Mesendoderm (in vitro differentiated cells): ENCODE measurements at regions not wholly inside any gene's neighbourhood (a gene's known extent, or its start where the extent isn't known, plus 50 kb on each side); places are given as distances from the start of the nearest gene placed in this dataset.
A peak's percentile ranks its signal among the peaks of the same experiment; 100 is the strongest.

Experiments used
- DNase-seq: peaks from one replicate; pipeline ENCODE4 v3.0.0; 2013
- H2AK5ac ChIP-seq: 2 replicates; pipeline ENCODE4 v1.6.1; 2013; ENCODE audit warnings: low read length, inconsistent platforms
- H2BK120ac ChIP-seq: 2 replicates; pipeline ENCODE4 v1.6.1; 2013; ENCODE audit warnings: low read depth, mild to moderate bottlenecking, low read length, moderate library complexity, mixed read lengths
- H2BK15ac ChIP-seq: replicated peaks from 2 replicates; pipeline ENCODE4 v1.6.1; 2013; ENCODE audit warnings: low read depth, mild to moderate bottlenecking, moderate library complexity
- H2BK5ac ChIP-seq: 2 replicates; pipeline ENCODE4 v1.6.1; 2013; ENCODE audit warnings: low read length, inconsistent platforms
- H3K18ac ChIP-seq: 2 replicates; pipeline ENCODE4 v1.6.1; 2013; ENCODE audit warnings: mild to moderate bottlenecking, low read length, mixed read lengths
- H3K23ac ChIP-seq: one replicate; pipeline ENCODE4 v1.6.1; 2013; ENCODE audit warnings: low read length
- H3K27ac ChIP-seq: 2 replicates; pipeline ENCODE4 v1.5.1; 2013; ENCODE audit warnings: low read depth, mild to moderate bottlenecking, inconsistent platforms, low read length, moderate library complexity
- H3K27me3 ChIP-seq: 2 replicates; pipeline ENCODE4 v1.6.1; 2013; ENCODE audit warnings: low read length, control low read depth, mild to moderate bottlenecking, inconsistent platforms; ENCODE audit not compliant: insufficient read depth, poor library complexity
- H3K36me3 ChIP-seq: 2 replicates; pipeline ENCODE4 v1.6.1; 2013; ENCODE audit warnings: low read length, inconsistent platforms; ENCODE audit not compliant: control insufficient read depth, insufficient read depth
- H3K4ac ChIP-seq: one replicate; pipeline ENCODE4 v1.6.1; 2013; ENCODE audit warnings: low read depth, mild to moderate bottlenecking, low read length, moderate library complexity
- H3K4me1 ChIP-seq: 2 replicates; pipeline ENCODE4 v1.6.1; 2013; ENCODE audit warnings: low read depth, low read length, inconsistent platforms; ENCODE audit not compliant: control insufficient read depth
- H3K4me2 ChIP-seq: 2 replicates; pipeline ENCODE4 v1.6.1; 2013; ENCODE audit warnings: low read length
- H3K4me3 ChIP-seq: 2 replicates; pipeline ENCODE4 v1.5.1; 2013; ENCODE audit warnings: mild to moderate bottlenecking, low read length
- H3K56ac ChIP-seq: one replicate; pipeline ENCODE4 v1.6.1; 2013; ENCODE audit warnings: low read length
- H3K79me1 ChIP-seq: 2 replicates; pipeline ENCODE4 v1.6.1; 2013; ENCODE audit warnings: low read length, inconsistent platforms
- H3K79me2 ChIP-seq: 2 replicates; pipeline ENCODE4 v1.6.1; 2013; ENCODE audit warnings: mild to moderate bottlenecking, low read length; ENCODE audit not compliant: control insufficient read depth, insufficient read depth
- H3K9ac ChIP-seq: 2 replicates; pipeline ENCODE4 v1.6.1; 2013; ENCODE audit warnings: low read length, inconsistent platforms
- H4K5ac ChIP-seq: one replicate; pipeline ENCODE4 v1.6.1; 2013; ENCODE audit warnings: low read length
- H4K8ac ChIP-seq: one replicate; pipeline ENCODE4 v1.6.1; 2013; ENCODE audit warnings: low read depth, mild to moderate bottlenecking, control low read depth, low read length, moderate library complexity
- WGBS: extraction: QIAGEN DNeasy Blood & Tissue Kit; methylation state at CpG from one replicate; pipeline ENCODE4 v1.1.7; 2013; ENCODE audit warnings: low lambda C conversion rate, missing lambda C conversion rate; ENCODE audit not compliant: insufficient coverage; ENCODE audit errors: extremely low coverage; 5-methylcytosine and 5-hydroxymethylcytosine counted together

GRCh38 chr3:73718326-73719110, 93.8 kb upstream of the PDZRN3 start:
- H4K5ac ChIP-seq, result no peak overlapping the region
- no CpG with 5 or more reads among the region's 5 CpGs for WGBS

GRCh38 chr3:73716418-73716817, 91.7 kb upstream of the PDZRN3 start:
- no peaks in the 10 kb centered on the region for H3K36me3 ChIP-seq
- no peak overlapping the region for H2BK15ac ChIP-seq
- H3K23ac ChIP-seq, result no peak overlapping the region
- no peak overlapping the region for H4K8ac ChIP-seq
- no peaks in the 10 kb centered on the region for H3K27me3 ChIP-seq
- no peak overlapping the region for H3K4me3 ChIP-seq
- no peak overlapping the region for H3K18ac ChIP-seq
- WGBS, result no CpG with 5 or more reads among the region's 3 CpGs
- H3K27ac ChIP-seq, result no peak overlapping the region
- no peaks in the 10 kb centered on the region for H3K79me1 ChIP-seq
- no peak overlapping the region for H4K5ac ChIP-seq
- no peak overlapping the region for H2AK5ac ChIP-seq
- no peak overlapping the region for H2BK120ac ChIP-seq
- no peak overlapping the region for H3K4me2 ChIP-seq
- H3K79me2 ChIP-seq, result no peaks in the 10 kb centered on the region
- no peak for DNase-seq
- no peak overlapping the region for H3K4ac ChIP-seq
- no peaks in the 10 kb centered on the region for H3K4me1 ChIP-seq
- no peak overlapping the region for H3K56ac ChIP-seq
- no peak overlapping the region for H3K9ac ChIP-seq
- H2BK5ac ChIP-seq, result no peak overlapping the region

More at GRCh38 chr3:73718326-73719110, 93.8 kb upstream of the PDZRN3 start:
- H2AK5ac ChIP-seq, result no peak overlapping the region
- H3K4ac ChIP-seq, result no peak overlapping the region
- H3K27ac ChIP-seq, result no peak overlapping the region
- H3K23ac ChIP-seq, result no peak overlapping the region
- H2BK15ac ChIP-seq, result no peak overlapping the region
- no peaks in the 10 kb centered on the region for H3K36me3 ChIP-seq
- no peak overlapping the region for H3K4me2 ChIP-seq
- no peak overlapping the region for H2BK5ac ChIP-seq
- no peak for DNase-seq
- H2BK120ac ChIP-seq, result no peak overlapping the region
- H3K56ac ChIP-seq, result no peak overlapping the region
- no peaks in the 10 kb centered on the region for H3K79me2 ChIP-seq
- no peaks in the 10 kb centered on the region for H3K27me3 ChIP-seq
- H4K8ac ChIP-seq, result no peak overlapping the region
- no peaks in the 10 kb centered on the region for H3K79me1 ChIP-seq
- H3K4me1 ChIP-seq, result no peaks in the 10 kb centered on the region
- H3K4me3 ChIP-seq, result no peak overlapping the region
- no peak overlapping the region for H3K18ac ChIP-seq
- no peak overlapping the region for H3K9ac ChIP-seq

- Histone ChIP-seq H3K36me3 (no peaks in the 10 kb centered on the region), H3K23ac (no peak overlapping the region), H4K5ac (no peak overlapping the region), H2BK5ac (no peak overlapping the region), H3K56ac (no peak overlapping the region), H3K9ac (no peak overlapping the region), H3K79me1 (no peaks in the 10 kb centered on the region), H3K18ac (no peak overlapping the region), H3K27ac (no peak overlapping the region), H4K8ac (no peak overlapping the region), H2BK15ac (no peak overlapping the region), H3K4me1 (no peaks in the 10 kb centered on the region), H3K27me3 (no peaks in the 10 kb centered on the region), H2AK5ac (no peak overlapping the region), H2BK120ac (no peak overlapping the region), H3K4ac (no peak overlapping the region), H3K4me2 (no peak overlapping the region), H3K4me3 (no peak overlapping the region), H3K79me2 (no peaks in the 10 kb centered on the region)
- no peak for DNase-seq
- no CpG with 5 or more reads among the region's 1 CpG for WGBS
Observed at GRCh38 chr3:73710340-73710739, 85.6 kb upstream of the PDZRN3 start.

- no peak overlapping the region for H3K18ac ChIP-seq
- H3K4me2 ChIP-seq, result no peak overlapping the region
- H3K27me3 ChIP-seq, result no peaks in the 10 kb centered on the region
- H2BK15ac ChIP-seq, result no peak overlapping the region
- H3K4me1 ChIP-seq, result no peaks in the 10 kb centered on the region
- no peak overlapping the region for H3K23ac ChIP-seq
- no peaks in the 10 kb centered on the region for H3K79me2 ChIP-seq
- no peak overlapping the region for H2BK120ac ChIP-seq
- H3K36me3 ChIP-seq, result no peaks in the 10 kb centered on the region
- H3K4ac ChIP-seq, result no peak overlapping the region
- H3K9ac ChIP-seq, result no peak overlapping the region
- H3K56ac ChIP-seq, result no peak overlapping the region
- peak; percentile 10 for DNase-seq
- H3K79me1 ChIP-seq, result no peaks in the 10 kb centered on the region
- H4K8ac ChIP-seq, result no peak overlapping the region
- H4K5ac ChIP-seq, result no peak overlapping the region
- H2AK5ac ChIP-seq, result no peak overlapping the region
- H3K4me3 ChIP-seq, result no peak overlapping the region
- no peak overlapping the region for H2BK5ac ChIP-seq
- WGBS, result no CpG with 5 or more reads among the region's 1 CpG
- H3K27ac ChIP-seq, result no peak overlapping the region
Observed at GRCh38 chr3:73709712-73710111, 85.0 kb upstream of the PDZRN3 start.

GRCh38 chr3:73708956-73709355, 84.2 kb upstream of the PDZRN3 start:
- Histone ChIP-seq H3K4me2 (no peak overlapping the region), H2AK5ac (no peak overlapping the region), H3K56ac (no peak overlapping the region), H4K5ac (no peak overlapping the region), H3K23ac (no peak overlapping the region), H3K27ac (no peak overlapping the region), H3K9ac (no peak overlapping the region), H3K4me3 (no peak overlapping the region), H3K36me3 (no peaks in the 10 kb centered on the region), H3K18ac (peak overlapping the region; percentile 84), H3K79me2 (no peaks in the 10 kb centered on the region), H3K79me1 (no peaks in the 10 kb centered on the region), H3K4ac (no peak overlapping the region), H4K8ac (no peak overlapping the region), H3K27me3 (no peaks in the 10 kb centered on the region), H3K4me1 (peaks cover 3% of the 10 kb centered on the region), H2BK15ac (no peak overlapping the region), H2BK120ac (no peak overlapping the region), H2BK5ac (no peak overlapping the region)
- no peak for DNase-seq
- no CpG with 5 or more reads among the region's 2 CpGs for WGBS

GRCh38 chr3:73707772-73708171, 83.0 kb upstream of the PDZRN3 start:
- Histone ChIP-seq H3K79me1 (no peaks in the 10 kb centered on the region), H3K4me3 (no peak overlapping the region), H3K4ac (no peak overlapping the region), H3K4me1 (peaks cover 3% of the 10 kb centered on the region), H3K18ac (peak overlapping the region; percentile 84), H3K27ac (no peak overlapping the region), H4K8ac (no peak overlapping the region), H3K9ac (no peak overlapping the region), H2BK5ac (no peak overlapping the region), H3K79me2 (no peaks in the 10 kb centered on the region), H2BK120ac (peak overlapping the region; percentile 38), H3K27me3 (no peaks in the 10 kb centered on the region), H2AK5ac (no peak overlapping the region), H4K5ac (no peak overlapping the region), H3K23ac (no peak overlapping the region), H3K36me3 (no peaks in the 10 kb centered on the region), H3K56ac (no peak overlapping the region), H3K4me2 (no peak overlapping the region), H2BK15ac (no peak overlapping the region)
- no peak for DNase-seq
- no CpG with 5 or more reads among the region's 2 CpGs for WGBS
